ENCODE measurements at regions not wholly inside any gene's neighbourhood (a gene's known extent, or its start where the extent isn't known, plus 50 kb on each side); places are given as distances from the start of the nearest gene placed in this dataset.

- Mint-ChIP-seq H3K27ac (no peak overlapping the region), H3K4me1 (ENCODE audit: low read depth) (no peaks in the 10 kb centered on the region), H3K9me3 (no peaks in the 10 kb centered on the region), H3K4me3 (no peak overlapping the region), H3K27me3 (peaks cover 12% of the 10 kb centered on the region), H3K36me3 (ENCODE audit: low read depth) (no peaks in the 10 kb centered on the region)
Measured at GRCh38 chr6:138550346-138550767, 51.1 kb upstream of the NHSL1 start.

- Mint-ChIP-seq H3K27me3 (peaks cover 10% of the 10 kb centered on the region), H3K4me1 (ENCODE audit: low read depth) (no peaks in the 10 kb centered on the region), H3K27ac (no peak overlapping the region), H3K9me3 (no peaks in the 10 kb centered on the region), H3K36me3 (ENCODE audit: low read depth) (no peaks in the 10 kb centered on the region), H3K4me3 (no peak overlapping the region)
Measured at GRCh38 chr6:138554146-138554545, 54.9 kb upstream of the NHSL1 start.

GRCh38 chr6:138555421-138555988, 56.2 kb upstream of the NHSL1 start:
- Mint-ChIP-seq H3K4me3 (no peak overlapping the region), H3K27ac (no peak overlapping the region), H3K27me3 (peaks cover 10% of the 10 kb centered on the region), H3K36me3 (ENCODE audit: low read depth) (no peaks in the 10 kb centered on the region), H3K9me3 (no peaks in the 10 kb centered on the region), H3K4me1 (ENCODE audit: low read depth) (no peaks in the 10 kb centered on the region)

GRCh38 chr6:138557147-138557546, 57.9 kb upstream of the NHSL1 start:
- H3K4me1 Mint-ChIP-seq (ENCODE audit: low read depth): no peaks in the 10 kb centered on the region
- H3K27me3 Mint-ChIP-seq: peaks cover 10% of the 10 kb centered on the region
- H3K4me3 Mint-ChIP-seq: no peak overlapping the region
- H3K27ac Mint-ChIP-seq: no peak overlapping the region
- H3K9me3 Mint-ChIP-seq: no peaks in the 10 kb centered on the region
- no peaks in the 10 kb centered on the region for H3K36me3 Mint-ChIP-seq (ENCODE audit: low read depth)

GRCh38 chr6:138559143-138559542, 59.8 kb upstream of the NHSL1 start:
- peaks cover 9% of the 10 kb centered on the region for H3K27me3 Mint-ChIP-seq
- H3K9me3 Mint-ChIP-seq: no peaks in the 10 kb centered on the region
- no peaks in the 10 kb centered on the region for H3K4me1 Mint-ChIP-seq (ENCODE audit: low read depth)
- H3K27ac Mint-ChIP-seq: no peak overlapping the region
- no peaks in the 10 kb centered on the region for H3K36me3 Mint-ChIP-seq (ENCODE audit: low read depth)
- H3K4me3 Mint-ChIP-seq: no peak overlapping the region

- peaks cover 9% of the 10 kb centered on the region for H3K27me3 Mint-ChIP-seq
Measured at GRCh38 chr6:138560130-138560860, 61.0 kb upstream of the NHSL1 start.

GRCh38 chr6:138562691-138563090, 63.4 kb upstream of the NHSL1 start:
- Mint-ChIP-seq H3K9me3 (no peaks in the 10 kb centered on the region), H3K27me3 (peaks cover 4% of the 10 kb centered on the region), H3K4me3 (no peak overlapping the region), H3K36me3 (ENCODE audit: low read depth) (no peaks in the 10 kb centered on the region), H3K4me1 (ENCODE audit: low read depth) (no peaks in the 10 kb centered on the region), H3K27ac (no peak overlapping the region)

More at GRCh38 chr6:138560130-138560860, 61.0 kb upstream of the NHSL1 start:
- Mint-ChIP-seq H3K9me3 (no peaks in the 10 kb centered on the region), H3K36me3 (ENCODE audit: low read depth) (no peaks in the 10 kb centered on the region), H3K27ac (no peak overlapping the region), H3K4me3 (no peak overlapping the region), H3K4me1 (ENCODE audit: low read depth) (no peaks in the 10 kb centered on the region)

GRCh38 chr6:138563231-138563630, 63.9 kb upstream of the NHSL1 start:
- Mint-ChIP-seq H3K4me1 (ENCODE audit: low read depth) (no peaks in the 10 kb centered on the region), H3K27me3 (peaks cover 4% of the 10 kb centered on the region), H3K27ac (no peak overlapping the region), H3K4me3 (no peak overlapping the region), H3K36me3 (ENCODE audit: low read depth) (no peaks in the 10 kb centered on the region), H3K9me3 (no peaks in the 10 kb centered on the region)

- Mint-ChIP-seq H3K27me3 (peaks cover 4% of the 10 kb centered on the region), H3K4me1 (ENCODE audit: low read depth) (no peaks in the 10 kb centered on the region), H3K27ac (no peak overlapping the region), H3K4me3 (no peak overlapping the region), H3K9me3 (no peaks in the 10 kb centered on the region), H3K36me3 (ENCODE audit: low read depth) (no peaks in the 10 kb centered on the region)
Measured at GRCh38 chr6:138563650-138564049, 64.4 kb upstream of the NHSL1 start.

- H3K36me3 Mint-ChIP-seq (ENCODE audit: low read depth): no peaks in the 10 kb centered on the region
- peaks cover 4% of the 10 kb centered on the region for H3K27me3 Mint-ChIP-seq
- H3K4me3 Mint-ChIP-seq: no peak overlapping the region
- no peak overlapping the region for H3K27ac Mint-ChIP-seq
- H3K4me1 Mint-ChIP-seq (ENCODE audit: low read depth): no peaks in the 10 kb centered on the region
- no peaks in the 10 kb centered on the region for H3K9me3 Mint-ChIP-seq
Measured at GRCh38 chr6:138564170-138564721, 65.0 kb upstream of the NHSL1 start.

GRCh38 chr6:138567052-138567451, 67.8 kb upstream of the NHSL1 start:
- H3K27me3 Mint-ChIP-seq: peaks cover 4% of the 10 kb centered on the region
- no peak overlapping the region for H3K27ac Mint-ChIP-seq
- no peak overlapping the region for H3K4me3 Mint-ChIP-seq
- no peaks in the 10 kb centered on the region for H3K4me1 Mint-ChIP-seq (ENCODE audit: low read depth)
- H3K9me3 Mint-ChIP-seq: no peaks in the 10 kb centered on the region
- no peaks in the 10 kb centered on the region for H3K36me3 Mint-ChIP-seq (ENCODE audit: low read depth)

- Mint-ChIP-seq H3K4me1 (ENCODE audit: low read depth) (no peaks in the 10 kb centered on the region), H3K36me3 (ENCODE audit: low read depth) (no peaks in the 10 kb centered on the region), H3K4me3 (no peak overlapping the region), H3K9me3 (no peaks in the 10 kb centered on the region), H3K27me3 (no peaks in the 10 kb centered on the region), H3K27ac (no peak overlapping the region)
Measured at GRCh38 chr6:138568997-138569396, 69.7 kb upstream of the NHSL1 start.

- H3K4me1 Mint-ChIP-seq (ENCODE audit: low read depth): no peaks in the 10 kb centered on the region
- H3K4me3 Mint-ChIP-seq: no peak overlapping the region
Measured at GRCh38 chr6:138569554-138569953, 70.3 kb upstream of the NHSL1 start.

GRCh38 chr6:138569970-138570724, 70.9 kb upstream of the NHSL1 start:
- Mint-ChIP-seq H3K4me3 (no peak overlapping the region), H3K27ac (no peak overlapping the region), H3K36me3 (ENCODE audit: low read depth) (no peaks in the 10 kb centered on the region), H3K4me1 (ENCODE audit: low read depth) (no peaks in the 10 kb centered on the region), H3K9me3 (no peaks in the 10 kb centered on the region), H3K27me3 (no peaks in the 10 kb centered on the region)

More at GRCh38 chr6:138569554-138569953, 70.3 kb upstream of the NHSL1 start:
- H3K27ac Mint-ChIP-seq: no peak overlapping the region
- no peaks in the 10 kb centered on the region for H3K27me3 Mint-ChIP-seq
- H3K36me3 Mint-ChIP-seq (ENCODE audit: low read depth): no peaks in the 10 kb centered on the region
- H3K9me3 Mint-ChIP-seq: no peaks in the 10 kb centered on the region

GRCh38 chr6:138570725-138571029, 71.4 kb upstream of the NHSL1 start:
- Mint-ChIP-seq H3K4me1 (ENCODE audit: low read depth) (no peaks in the 10 kb centered on the region), H3K27ac (no peak overlapping the region), H3K9me3 (no peaks in the 10 kb centered on the region), H3K36me3 (ENCODE audit: low read depth) (no peaks in the 10 kb centered on the region), H3K4me3 (no peak overlapping the region), H3K27me3 (no peaks in the 10 kb centered on the region)

Measured in stimulated activated naive CD8-positive, alpha-beta T cell treated with anti-CD3 and anti-CD28 coated beads, Interleukin-15, Interleukin-2, amounts not matched to agents 100 ng/mL and 50 ng/mL, for 24 hours (primary cell).